Inferior parietal cortex (tissue), 1 donor: ENCODE measurements at regions not wholly inside any gene's neighbourhood (a gene's known extent, or its start where the extent isn't known, plus 50 kb on each side); places are given as distances from the start of the nearest gene placed in this dataset.

Source experiments
- DNase-seq: peaks from one replicate; pipeline ENCODE4 v3.0.0-alpha.2; 2016; ENCODE audit errors: extremely low spot score

- DNase-seq = no peak
These were observed 1478.9 kb downstream of the RPA4 start for GRCh38 chrX:98362630-98363029.

- DNase-seq = no peak
These were observed 1488.3 kb downstream of the RPA4 start for GRCh38 chrX:98371994-98372393.

- DNase-seq = no peak
These were observed 1495.4 kb downstream of the RPA4 start for GRCh38 chrX:98379134-98379533.

GRCh38 chrX:98380106-98380505, 1496.4 kb downstream of the RPA4 start:
- no peak for DNase-seq

GRCh38 chrX:98380556-98380955, 1496.8 kb downstream of the RPA4 start:
- no peak for DNase-seq

GRCh38 chrX:98398542-98398941, 1514.8 kb downstream of the RPA4 start:
- DNase-seq = no peak

GRCh38 chrX:98405376-98405775, 1521.7 kb downstream of the RPA4 start:
- no peak for DNase-seq

- no peak for DNase-seq
These were observed 1523.9 kb downstream of the RPA4 start for GRCh38 chrX:98407584-98407983.

GRCh38 chrX:98409867-98410266, 1526.2 kb downstream of the RPA4 start:
- DNase-seq = no peak

GRCh38 chrX:98412058-98412457, 1528.3 kb downstream of the RPA4 start:
- no peak for DNase-seq

GRCh38 chrX:98422536-98422935, 1538.8 kb downstream of the RPA4 start:
- no peak for DNase-seq

- no peak for DNase-seq
These were observed 1548.7 kb downstream of the RPA4 start for GRCh38 chrX:98432413-98432812.

GRCh38 chrX:98448524-98448923, 1564.8 kb downstream of the RPA4 start:
- no peak for DNase-seq

- DNase-seq = no peak
These were observed 1568.7 kb downstream of the RPA4 start for GRCh38 chrX:98452456-98452855.

- no peak for DNase-seq
These were observed 1576.0 kb downstream of the RPA4 start for GRCh38 chrX:98459669-98460068.

- no peak for DNase-seq
These were observed 1596.9 kb downstream of the RPA4 start for GRCh38 chrX:98480606-98481005.

- DNase-seq = no peak
These were observed 1597.9 kb downstream of the RPA4 start for GRCh38 chrX:98481636-98482035.

GRCh38 chrX:98490670-98491069, 1607.0 kb downstream of the RPA4 start:
- DNase-seq = no peak

- peak; percentile 1 for DNase-seq
These were observed 1617.7 kb downstream of the RPA4 start for GRCh38 chrX:98501426-98501825.

GRCh38 chrX:98506907-98507306, 1623.2 kb downstream of the RPA4 start:
- no peak for DNase-seq

GRCh38 chrX:98514032-98514431, 1630.3 kb downstream of the RPA4 start:
- DNase-seq = no peak

- DNase-seq = no peak
These were observed 1632.4 kb downstream of the RPA4 start for GRCh38 chrX:98516120-98516519.

- no peak for DNase-seq
These were observed 1639.3 kb downstream of the RPA4 start for GRCh38 chrX:98523026-98523425.

- no peak for DNase-seq
These were observed 1639.8 kb downstream of the RPA4 start for GRCh38 chrX:98523521-98523920.

GRCh38 chrX:98548519-98548918, 1664.8 kb downstream of the RPA4 start:
- DNase-seq = no peak
